GM06990 (cell line): ENCODE measurements at regions not wholly inside any gene's neighbourhood (a gene's known extent, or its start where the extent isn't known, plus 50 kb on each side); places are given as distances from the start of the nearest gene placed in this dataset.

ENCODE experiments used
- DNase-seq: peaks from one replicate; pipeline ENCODE4 v3.0.0-alpha.2; 2011; ENCODE audit not compliant: insufficient read length; ENCODE audit errors: extremely low read depth
- H3K27me3 ChIP-seq: replicated peaks from 2 replicates; pipeline ENCODE4 v1.6.0; 2011; ENCODE audit warnings: low read length; ENCODE audit not compliant: control insufficient read depth, insufficient read depth
- H3K36me3 ChIP-seq: 2 replicates; pipeline ENCODE4 v1.5.1; 2011; ENCODE audit warnings: low read length; ENCODE audit not compliant: control insufficient read depth, insufficient read depth
- H3K4me3 ChIP-seq: replicated peaks from 2 replicates; pipeline ENCODE4 v1.5.1; 2011; ENCODE audit warnings: low read depth, mild to moderate bottlenecking, control low read depth, low read length
- TF ChIP-seq, protein P1 (sequence below): IDR thresholded peaks from 2 replicates; pipeline ENCODE4 v1.5.1; 2011; ENCODE audit warnings: low read length, control low read depth, mild to moderate bottlenecking, inconsistent platforms; ENCODE audit not compliant: insufficient read depth, poor library complexity, severe bottlenecking

DNA sequence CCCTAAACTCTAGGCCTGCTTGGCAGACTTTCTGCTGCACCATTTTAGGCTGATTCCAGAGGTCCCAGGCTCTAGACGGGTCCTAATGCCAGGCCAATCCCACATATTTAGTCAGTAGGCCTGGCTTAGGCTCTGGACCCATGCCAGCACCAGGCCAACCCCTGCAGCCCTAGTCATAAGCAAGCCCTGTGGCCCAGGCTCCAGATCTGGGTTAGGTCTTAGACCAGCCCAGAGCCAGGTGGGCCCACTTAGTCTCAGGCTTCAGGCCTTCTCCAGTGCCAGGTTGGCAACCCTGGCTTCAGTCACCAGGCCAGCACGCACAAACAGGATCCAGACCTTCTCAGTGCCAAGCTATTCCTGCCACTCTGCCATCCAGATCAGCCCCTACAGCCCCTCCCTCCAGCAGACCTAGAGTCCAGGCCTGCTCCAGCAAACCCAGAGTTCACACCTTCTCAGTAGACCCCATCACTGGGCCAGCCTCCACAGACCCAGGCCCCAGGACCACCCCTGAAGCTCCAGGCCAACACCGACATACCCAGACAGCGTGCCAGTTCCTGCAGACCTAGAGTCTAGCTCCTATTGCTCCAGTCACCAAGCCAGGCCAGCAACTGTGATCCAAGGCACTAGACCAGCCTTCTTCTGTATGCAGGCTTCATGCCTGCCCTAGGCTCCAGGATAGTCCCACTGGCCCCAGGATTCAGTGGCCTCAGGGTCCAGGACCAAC is 467.6 kb downstream of the RWDD3 start:
- Histone ChIP-seq H3K27me3 (no peaks in the 10 kb centered on the region), H3K4me3 (no peak overlapping the region), H3K36me3 (no peaks in the 10 kb centered on the region)
- TF ChIP-seq, protein P1, sequence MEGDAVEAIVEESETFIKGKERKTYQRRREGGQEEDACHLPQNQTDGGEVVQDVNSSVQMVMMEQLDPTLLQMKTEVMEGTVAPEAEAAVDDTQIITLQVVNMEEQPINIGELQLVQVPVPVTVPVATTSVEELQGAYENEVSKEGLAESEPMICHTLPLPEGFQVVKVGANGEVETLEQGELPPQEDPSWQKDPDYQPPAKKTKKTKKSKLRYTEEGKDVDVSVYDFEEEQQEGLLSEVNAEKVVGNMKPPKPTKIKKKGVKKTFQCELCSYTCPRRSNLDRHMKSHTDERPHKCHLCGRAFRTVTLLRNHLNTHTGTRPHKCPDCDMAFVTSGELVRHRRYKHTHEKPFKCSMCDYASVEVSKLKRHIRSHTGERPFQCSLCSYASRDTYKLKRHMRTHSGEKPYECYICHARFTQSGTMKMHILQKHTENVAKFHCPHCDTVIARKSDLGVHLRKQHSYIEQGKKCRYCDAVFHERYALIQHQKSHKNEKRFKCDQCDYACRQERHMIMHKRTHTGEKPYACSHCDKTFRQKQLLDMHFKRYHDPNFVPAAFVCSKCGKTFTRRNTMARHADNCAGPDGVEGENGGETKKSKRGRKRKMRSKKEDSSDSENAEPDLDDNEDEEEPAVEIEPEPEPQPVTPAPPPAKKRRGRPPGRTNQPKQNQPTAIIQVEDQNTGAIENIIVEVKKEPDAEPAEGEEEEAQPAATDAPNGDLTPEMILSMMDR, result no peak
- DNase-seq, result no peak

DNA sequence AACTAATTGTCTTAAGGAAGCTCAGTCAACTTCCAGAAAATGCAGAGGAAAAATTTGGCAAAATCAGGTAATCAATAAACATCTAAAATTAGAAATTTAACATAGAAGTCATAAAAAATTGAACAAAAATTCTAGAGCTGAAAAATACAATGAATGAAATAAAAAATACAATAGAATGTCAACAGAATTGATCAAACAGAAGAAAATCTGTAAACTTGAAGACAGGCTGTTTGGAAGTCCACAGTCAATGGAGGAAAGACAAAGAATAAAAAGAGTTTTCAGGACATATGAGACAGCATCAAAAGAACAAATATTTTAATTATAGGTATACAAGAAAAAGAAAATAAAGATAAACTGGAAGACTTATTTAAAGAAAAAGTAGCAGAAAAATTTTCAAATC is 469.0 kb downstream of the RWDD3 start:
- DNase-seq, result no peak
- Histone ChIP-seq H3K4me3 (no peak overlapping the region), H3K36me3 (no peaks in the 10 kb centered on the region), H3K27me3 (no peaks in the 10 kb centered on the region)
- TF ChIP-seq, protein P1, result no peak

DNA sequence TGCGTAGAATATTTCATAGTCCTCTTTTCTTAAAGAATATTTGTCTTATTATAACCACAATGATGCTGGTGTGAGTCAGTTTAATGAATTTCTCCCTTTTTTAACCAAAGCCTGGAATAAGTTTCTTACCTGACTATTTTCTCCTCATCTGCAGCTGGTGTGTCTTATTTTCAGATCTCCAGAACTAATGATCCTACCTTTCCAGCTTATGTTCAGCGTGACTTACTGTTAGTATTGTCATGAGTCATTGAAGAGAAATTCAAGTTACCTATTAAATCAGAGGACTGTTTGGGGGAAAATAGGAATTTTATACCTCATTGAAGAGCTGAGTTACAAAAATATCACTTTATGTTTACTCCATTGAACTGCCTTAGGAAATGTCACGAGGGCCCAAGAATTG is 482.1 kb downstream of the RWDD3 start:
- no peak for DNase-seq
- no peaks in the 10 kb centered on the region for H3K36me3 ChIP-seq
- H3K27me3 ChIP-seq, result no peaks in the 10 kb centered on the region
- TF ChIP-seq, protein P1, result no peak
- H3K4me3 ChIP-seq, result no peak overlapping the region

DNA sequence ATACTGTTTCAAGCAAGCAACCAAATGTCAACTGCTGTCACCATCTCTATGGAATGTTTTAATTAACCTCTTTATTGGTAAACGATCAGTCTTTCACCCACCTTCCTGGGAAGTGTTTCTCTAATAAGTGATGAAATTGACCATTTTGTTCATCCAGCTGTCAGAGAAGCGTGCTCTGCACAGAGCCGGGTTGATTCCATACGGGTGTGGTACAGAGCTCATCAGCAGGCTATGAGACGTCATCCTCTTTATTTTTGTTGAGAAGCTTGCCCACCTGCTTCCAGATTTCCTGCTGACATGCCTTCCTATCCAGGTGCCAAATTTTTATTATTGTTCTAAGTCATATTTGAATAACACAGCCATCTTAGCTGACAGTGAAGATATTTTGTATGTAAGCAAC is 482.5 kb downstream of the RWDD3 start:
- TF ChIP-seq, protein P1, result no peak
- no peaks in the 10 kb centered on the region for H3K27me3 ChIP-seq
- no peak overlapping the region for H3K4me3 ChIP-seq
- H3K36me3 ChIP-seq, result no peaks in the 10 kb centered on the region
- DNase-seq, result no peak

DNA sequence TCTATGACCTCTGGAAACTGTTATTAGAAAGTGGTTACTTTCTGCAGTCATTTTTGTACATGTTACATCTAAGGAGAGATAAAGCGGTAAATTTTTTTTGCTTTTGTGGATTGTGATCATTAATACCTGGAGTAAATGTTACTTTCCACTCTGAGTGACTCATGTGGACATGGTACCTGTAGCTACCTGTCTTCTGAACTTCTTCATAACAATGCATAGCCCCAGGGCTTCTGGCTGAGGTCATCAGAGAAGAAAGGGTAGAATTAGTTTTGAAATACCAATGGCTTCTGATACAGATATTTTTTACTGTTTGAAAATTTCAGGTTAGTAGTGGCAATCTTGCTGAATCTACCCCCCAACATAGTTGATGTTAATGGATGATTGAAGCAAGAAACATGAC is 489.3 kb downstream of the RWDD3 start:
- no peaks in the 10 kb centered on the region for H3K27me3 ChIP-seq
- no peak overlapping the region for H3K4me3 ChIP-seq
- TF ChIP-seq, protein P1, result no peak
- no peak for DNase-seq
- no peaks in the 10 kb centered on the region for H3K36me3 ChIP-seq

DNA sequence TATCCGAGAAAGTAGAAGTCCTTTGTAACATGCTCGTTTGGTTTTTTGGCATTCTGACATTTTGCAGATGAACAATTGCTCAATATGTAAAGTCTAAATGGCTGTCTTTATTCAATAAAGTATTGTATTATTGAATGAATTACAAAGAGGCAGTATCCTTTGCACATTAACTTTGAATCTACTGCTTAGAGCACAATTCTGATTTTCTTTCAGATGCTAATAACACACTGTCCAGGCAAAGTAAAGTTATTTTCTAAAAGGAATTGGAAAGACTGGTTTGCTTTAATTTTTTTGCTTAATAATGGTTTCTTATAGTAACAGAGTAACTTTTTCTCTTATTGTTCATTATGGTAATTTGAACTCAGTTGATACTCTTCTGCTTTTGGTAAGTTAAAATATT is 494.8 kb downstream of the RWDD3 start:
- Histone ChIP-seq H3K36me3 (no peaks in the 10 kb centered on the region), H3K27me3 (no peaks in the 10 kb centered on the region)
- TF ChIP-seq, protein P1, result no peak

More for the DNA sequence above, 494.8 kb downstream of the RWDD3 start:
- DNase-seq, result no peak
- H3K4me3 ChIP-seq, result no peak overlapping the region
